GM23338 (cell line): ENCODE measurements at regions not wholly inside any gene's neighbourhood (a gene's known extent, or its start where the extent isn't known, plus 50 kb on each side); places are given as distances from the start of the nearest gene placed in this dataset.

Source experiments
- ATAC-seq: fragments of 200-7000 bp; cut with Tn5 transposase; 3 replicates; pipeline ENCODE4 v1.9.1; 2020
- DNase-seq: peaks from one replicate; pipeline ENCODE4 v3.0.0-alpha.2; 2015; ENCODE audit warnings: low spot score
- H2AFZ ChIP-seq: fragments of 200-600 bp; sonication (generic); 2 replicates; pipeline ENCODE4 v1.8.0; 2016; ENCODE audit warnings: antibody characterized with exemption, mild to moderate bottlenecking, moderate library complexity
- H3F3A ChIP-seq: fragments of 200-600 bp; sonication (generic); replicated peaks from 2 replicates; pipeline ENCODE4 v1.8.0; 2017; ENCODE audit warnings: antibody characterized with exemption, mixed run types, low read depth
- H3K27ac ChIP-seq: fragments of 200-600 bp; sonication (generic); 2 replicates; pipeline ENCODE4 v1.6.1; 2016; ENCODE audit warnings: low read depth
- H3K27me3 ChIP-seq: fragments of 200-600 bp; sonication (generic); 2 replicates; pipeline ENCODE4 v1.8.0; 2016; ENCODE audit warnings: mild to moderate bottlenecking, mixed run types, moderate library complexity; ENCODE audit not compliant: insufficient read depth
- H3K36me3 ChIP-seq: fragments of 200-600 bp; sonication (generic); 2 replicates; pipeline ENCODE4 v1.8.0; 2016; ENCODE audit warnings: mild to moderate bottlenecking; ENCODE audit not compliant: insufficient read depth
- H3K4me1 ChIP-seq: fragments of 200-600 bp; sonication (generic); 2 replicates; pipeline ENCODE4 v1.8.0; 2016; ENCODE audit warnings: mild to moderate bottlenecking, moderate library complexity; ENCODE audit not compliant: insufficient read depth
- H3K4me2 ChIP-seq: fragments of 200-600 bp; sonication (generic); 2 replicates; pipeline ENCODE4 v1.7.1; 2017; ENCODE audit warnings: mixed run types
- H3K4me3 ChIP-seq: fragments of 200-600 bp; sonication (generic); 2 replicates; pipeline ENCODE4 v1.6.1; 2016; ENCODE audit warnings: mixed run types
- H3K79me2 ChIP-seq: fragments of 200-600 bp; sonication (generic); replicated peaks from 2 replicates; pipeline ENCODE4 v1.8.0; 2017; ENCODE audit warnings: mild to moderate bottlenecking; ENCODE audit not compliant: insufficient read depth
- H3K9me2 ChIP-seq: fragments of 200-600 bp; sonication (generic); 2 replicates; pipeline ENCODE4 v1.8.0; 2017; ENCODE audit not compliant: insufficient read depth
- H4K20me1 ChIP-seq: fragments of 200-600 bp; sonication (generic); replicated peaks from 2 replicates; pipeline ENCODE4 v1.8.0; 2017; ENCODE audit warnings: mild to moderate bottlenecking; ENCODE audit not compliant: insufficient read depth
- H3K27ac Mint-ChIP-seq: 2 replicates; pipeline ENCODE4 v1.8.0; 2020; ENCODE audit warnings: inconsistent platforms, mild to moderate bottlenecking, moderate library complexity, mixed read lengths
- H3K27me3 Mint-ChIP-seq: 3 replicates; pipeline ENCODE4 v1.8.0; 2022; ENCODE audit warnings: low read depth, mild to moderate bottlenecking, moderate library complexity, mixed read lengths, inconsistent platforms; ENCODE audit not compliant: insufficient read depth, poor library complexity
- H3K36me3 Mint-ChIP-seq: 3 replicates; pipeline ENCODE4 v1.8.0; 2021; ENCODE audit warnings: low read depth, mild to moderate bottlenecking, inconsistent platforms, moderate library complexity, mixed read lengths
- H3K4me1 Mint-ChIP-seq: 3 replicates; pipeline ENCODE4 v1.8.0; 2020; ENCODE audit warnings: mild to moderate bottlenecking, inconsistent platforms, mixed read lengths
- H3K4me3 Mint-ChIP-seq: 3 replicates; pipeline ENCODE4 v1.8.0; 2021; ENCODE audit warnings: moderate library complexity, mild to moderate bottlenecking, inconsistent platforms, mixed read lengths
- H3K9me3 Mint-ChIP-seq: 3 replicates; pipeline ENCODE4 v1.8.0; 2020; ENCODE audit warnings: moderate library complexity, mild to moderate bottlenecking, inconsistent platforms, mixed read lengths
- CREB1 ChIP-seq: fragments of 250-450 bp; sonication (Bioruptor Pico); IDR thresholded peaks from 2 replicates; pipeline ENCODE4 v1.5.0; 2020; ENCODE audit warnings: low read depth, mild to moderate bottlenecking, moderate library complexity
- CTCF ChIP-seq, 2 experiments: fragments of 200-600 bp in 1 of 2; sonication (generic) in 1 of 2; conservative IDR thresholded peaks; 2 replicates each; pipeline versions ENCODE4 v1.5.1 to v1.6.1; 2016 to 2017; ENCODE audit warnings: antibody characterized with exemption in 2 of 2, low read depth in 2 of 2, mild to moderate bottlenecking in 2 of 2, moderate library complexity in 1 of 2
- ETS1 ChIP-seq: IDR thresholded peaks from 2 replicates; pipeline ENCODE4 v1.6.1; 2016; ENCODE audit warnings: antibody characterized with exemption
- EZH2 ChIP-seq: fragments of 200-600 bp; sonication (generic); IDR thresholded peaks from one replicate; pipeline ENCODE4 v1.8.0; 2017; ENCODE audit warnings: antibody characterized with exemption, mild to moderate bottlenecking, low read depth; ENCODE audit not compliant: unreplicated experiment
- EZH2phosphoT487 ChIP-seq: fragments of 200-600 bp; sonication (generic); IDR thresholded peaks from one replicate; pipeline ENCODE4 v1.8.1; 2018; ENCODE audit warnings: antibody characterized with exemption; ENCODE audit not compliant: unreplicated experiment
- JUNB ChIP-seq: IDR thresholded peaks from one replicate; pipeline ENCODE4 v1.6.1; 2016; ENCODE audit warnings: antibody characterized with exemption; ENCODE audit not compliant: unreplicated experiment
- NANOG ChIP-seq: IDR thresholded peaks from 2 replicates; pipeline ENCODE4 v1.6.1; 2016; ENCODE audit warnings: antibody characterized with exemption, borderline replicate concordance
- POLR2AphosphoS5 ChIP-seq: IDR thresholded peaks from 2 replicates; pipeline ENCODE4 v1.6.1; 2016; ENCODE audit warnings: antibody characterized with exemption, low read depth
- REST ChIP-seq: IDR thresholded peaks from one replicate; pipeline ENCODE4 v1.6.1; 2018; ENCODE audit warnings: antibody characterized with exemption; ENCODE audit not compliant: unreplicated experiment
- STAT1 ChIP-seq: IDR thresholded peaks from one replicate; pipeline ENCODE4 v1.6.1; 2016; ENCODE audit warnings: antibody characterized with exemption; ENCODE audit not compliant: unreplicated experiment
- ZNF114 ChIP-seq: fragments of 250-450 bp; sonication (Bioruptor Pico); IDR thresholded peaks from 2 replicates; pipeline ENCODE4 v1.5.0; 2020; ENCODE audit warnings: mild to moderate bottlenecking, moderate library complexity
- ZNF331 ChIP-seq: fragments of 250-450 bp; sonication (Bioruptor Pico); IDR thresholded peaks from 2 replicates; pipeline ENCODE4 v1.5.0; 2020; ENCODE audit warnings: low read depth, mild to moderate bottlenecking, moderate library complexity
- ZNF462 ChIP-seq: fragments of 250-450 bp; sonication (Bioruptor Pico); IDR thresholded peaks from 2 replicates; pipeline ENCODE4 v1.5.0; 2020; ENCODE audit warnings: mild to moderate bottlenecking, moderate library complexity

- no peaks in the 10 kb centered on the region; the same call in 2 of the 3 replicates for H3K36me3 Mint-ChIP-seq
- no peak overlapping the region for H3K4me3 ChIP-seq
- no peaks in the 10 kb centered on the region for H3K36me3 ChIP-seq
- no peak overlapping the region; the same call in 1 of the 2 replicates for H2AFZ ChIP-seq
- peaks cover 20% of the 10 kb centered on the region for H3K4me1 Mint-ChIP-seq
- H3K4me3 Mint-ChIP-seq = no peak overlapping the region
- H3K9me3 Mint-ChIP-seq = peaks cover 7% of the 10 kb centered on the region; the same call in 2 of the 3 replicates
- H3K27ac ChIP-seq = no peak overlapping the region
- no peak for DNase-seq
- TF ChIP-seq ZNF114 = no peak
- TF ChIP-seq CREB1 (CRISPR knock-in tag) = no peak
- no peak for TF ChIP-seq POLR2AphosphoS5
- no peak for TF ChIP-seq NANOG
- no peak for TF ChIP-seq REST
- no peak for TF ChIP-seq EZH2
- TF ChIP-seq ZNF331 (CRISPR knock-in tag) = no peak
- no peak for TF ChIP-seq EZH2phosphoT487
- TF ChIP-seq ETS1 = no peak
- TF ChIP-seq STAT1 = no peak
- no peak for TF ChIP-seq CTCF (conservative IDR thresholded peaks at IDR 0.05; ENCODE audit: low read depth in 2 of 2)
- no peak for TF ChIP-seq ZNF462
- TF ChIP-seq JUNB = no peak
- no peaks in the 10 kb centered on the region for H3F3A ChIP-seq
- no peaks in the 10 kb centered on the region for H3K79me2 ChIP-seq
- H3K27me3 ChIP-seq = no peaks in the 10 kb centered on the region
- no peaks in the 10 kb centered on the region; the same call in 1 of the 2 replicates for H3K4me1 ChIP-seq
- H3K27me3 Mint-ChIP-seq = peaks cover 10% of the 10 kb centered on the region
- no peaks in the 10 kb centered on the region for H4K20me1 ChIP-seq
- no peak overlapping the region for H3K27ac Mint-ChIP-seq
- H3K4me2 ChIP-seq = no peak overlapping the region
- no peaks in the 10 kb centered on the region for H3K9me2 ChIP-seq
- no peak for ATAC-seq
These were observed 102.2 kb upstream of the SDK2 start for GRCh38 chr17:73746314-73747073.
